ENCODE measurements at regions not wholly inside any gene's neighbourhood (a gene's known extent, or its start where the extent isn't known, plus 50 kb on each side); places are given as distances from the start of the nearest gene placed in this dataset.
"Not testable (repeated sequence)": the region's sequence is repeated elsewhere in the genome, so short reads cannot be mapped to it uniquely, and the experiment has no call there.

GRCh38 chr1:195866091-195866780, 742.0 kb downstream of the KCNT2 start:
- no peaks in the 10 kb centered on the region for H3K4me1 ChIP-seq
- TF ChIP-seq EP300 (IDR thresholded peaks at IDR 0.05) = no peak
- no peak for TF ChIP-seq POLR2A (IDR thresholded peaks at IDR 0.05)
- no peak for TF ChIP-seq CTCF (IDR thresholded peaks at IDR 0.05)
- TF ChIP-seq POLR2AphosphoS5 (IDR thresholded peaks at IDR 0.05) = no peak
- no peak for DNase-seq (ENCODE audit: low spot score in 2 of 2)
- H3K27ac ChIP-seq = no peak overlapping the region
- no peaks in the 10 kb centered on the region for H3K9me3 ChIP-seq
- WGBS = 66% methylated on average over 6 of the region's 6 CpGs
- H3K4me3 ChIP-seq = no peak overlapping the region
- H3K36me3 ChIP-seq = no peaks in the 10 kb centered on the region
- no peaks in the 10 kb centered on the region for H3K27me3 ChIP-seq

- Histone ChIP-seq H3K36me3 (no peaks in the 10 kb centered on the region), H3K27ac (no peak overlapping the region), H3K27me3 (no peaks in the 10 kb centered on the region), H3K4me1 (no peaks in the 10 kb centered on the region), H3K9me3 (no peaks in the 10 kb centered on the region), H3K4me3 (no peak overlapping the region)
- DNase-seq (ENCODE audit: low spot score in 2 of 2) = no peak
- TF ChIP-seq EP300 (IDR thresholded peaks at IDR 0.05) = no peak
- 74% methylated on average over 2 of the region's 2 CpGs for whole genome bisulfite sequencing
Observed at GRCh38 chr1:195851804-195852203, 756.4 kb downstream of the KCNT2 start.

DNA sequence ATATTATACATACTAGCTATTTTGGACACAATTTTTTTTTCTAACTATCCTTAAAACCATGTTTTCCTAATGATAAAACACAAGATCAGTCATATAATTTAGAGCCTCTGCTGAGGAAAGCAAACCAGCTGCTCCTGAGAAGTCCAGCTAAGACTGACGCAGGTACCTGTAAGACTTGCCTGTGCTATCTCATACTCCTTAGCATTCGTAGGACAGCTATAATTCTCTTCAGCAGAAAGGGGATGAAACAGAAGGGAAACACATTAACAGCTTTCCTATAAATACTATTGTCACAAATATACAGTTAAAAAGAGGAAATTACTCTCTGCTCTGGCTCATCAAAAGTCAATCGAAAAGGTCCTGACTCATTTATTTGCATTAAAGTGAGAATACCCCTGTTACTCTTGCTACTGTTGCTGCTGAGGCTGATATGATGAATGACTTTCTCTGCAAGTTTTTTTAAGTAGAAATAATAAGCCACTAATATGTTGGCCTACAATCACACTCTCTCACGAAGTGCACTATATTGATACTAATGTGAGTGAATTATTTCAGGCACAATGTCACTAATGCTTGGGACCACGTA, 757.1 kb downstream of the KCNT2 start:
- Histone ChIP-seq H3K4me3 (no peak overlapping the region), H3K27me3 (no peaks in the 10 kb centered on the region), H3K9me3 (no peaks in the 10 kb centered on the region), H3K36me3 (no peaks in the 10 kb centered on the region), H3K27ac (no peak overlapping the region), H3K4me1 (no peaks in the 10 kb centered on the region)
- 65% methylated on average over 5 of the region's 5 CpGs for WGBS
- DNase-seq (ENCODE audit: low spot score in 2 of 2) = no peak
- TF ChIP-seq POLR2A (IDR thresholded peaks at IDR 0.05) = no peak
- TF ChIP-seq EP300 (IDR thresholded peaks at IDR 0.05) = no peak
- TF ChIP-seq POLR2AphosphoS5 (IDR thresholded peaks at IDR 0.05) = no peak
- no peak for TF ChIP-seq CTCF (IDR thresholded peaks at IDR 0.05)

DNA sequence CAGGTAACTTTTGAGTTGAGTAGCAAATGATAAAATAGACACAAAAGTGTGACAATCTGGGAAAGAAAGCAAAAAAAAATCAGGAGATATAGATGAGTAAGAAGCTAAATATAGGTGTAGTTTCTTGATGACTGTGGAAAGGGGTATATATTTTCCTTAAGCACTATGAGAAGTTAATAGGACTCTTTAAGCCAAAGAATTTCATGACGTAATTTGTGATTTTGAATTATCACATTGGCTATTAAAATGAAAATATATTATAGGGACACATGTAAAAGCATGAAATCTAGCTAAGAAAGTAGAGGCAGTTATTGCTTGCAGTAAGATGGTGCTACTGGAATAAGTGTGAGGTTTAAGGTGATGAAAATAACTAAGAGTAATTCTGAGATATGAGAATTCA, 759.1 kb downstream of the KCNT2 start:
- no peak for TF ChIP-seq POLR2A (IDR thresholded peaks at IDR 0.05)
- no peak for TF ChIP-seq EP300 (IDR thresholded peaks at IDR 0.05)
- no peak for TF ChIP-seq POLR2AphosphoS5 (IDR thresholded peaks at IDR 0.05)
- TF ChIP-seq CTCF (IDR thresholded peaks at IDR 0.05) = no peak
- Histone ChIP-seq H3K4me1 (no peaks in the 10 kb centered on the region), H3K4me3 (no peak overlapping the region), H3K9me3 (no peaks in the 10 kb centered on the region), H3K36me3 (no peaks in the 10 kb centered on the region), H3K27me3 (no peaks in the 10 kb centered on the region), H3K27ac (no peak overlapping the region)
- WGBS = 0% methylated on average over 1 of the region's 1 CpG
- DNase-seq (ENCODE audit: low spot score in 2 of 2) = no peak

- not testable (repeated sequence) for H3K27ac ChIP-seq; H3K4me1 ChIP-seq; H3K4me3 ChIP-seq; DNase-seq (ENCODE audit: low spot score in 2 of 2); H3K9me3 ChIP-seq; H3K36me3 ChIP-seq; H3K27me3 ChIP-seq
- 69% methylated on average over 19 of the region's 19 CpGs for WGBS
Observed at GRCh38 chr1:195847957-195848875, 760.0 kb downstream of the KCNT2 start.

DNA sequence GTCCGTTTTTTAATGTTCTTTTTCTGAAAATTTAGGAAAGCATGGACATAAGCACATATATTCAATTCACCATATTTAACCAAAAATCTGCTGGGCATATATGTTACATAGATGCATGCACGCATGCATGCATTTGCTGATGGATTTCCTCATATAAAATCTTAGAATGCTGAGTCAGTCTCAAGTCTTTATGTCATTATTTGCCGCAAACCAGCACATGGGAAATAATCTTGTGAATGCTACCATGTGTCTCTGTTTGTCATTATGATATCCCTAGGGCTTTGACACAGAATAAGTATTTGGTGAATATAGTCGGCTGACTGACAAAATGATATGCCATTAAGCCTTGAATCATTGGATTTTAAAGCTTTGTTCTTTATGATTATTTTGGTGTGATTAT, 776.5 kb downstream of the KCNT2 start:
- H3K27me3 ChIP-seq = no peaks in the 10 kb centered on the region
- H3K4me1 ChIP-seq = no peaks in the 10 kb centered on the region
- DNase-seq (ENCODE audit: low spot score in 2 of 2) = no peak
- 65% methylated on average over 4 of the region's 4 CpGs for WGBS
- no peak overlapping the region for H3K4me3 ChIP-seq
- TF ChIP-seq CTCF (IDR thresholded peaks at IDR 0.05) (no peak), POLR2AphosphoS5 (IDR thresholded peaks at IDR 0.05) (no peak), EP300 (IDR thresholded peaks at IDR 0.05) (no peak), POLR2A (IDR thresholded peaks at IDR 0.05) (no peak)
- no peaks in the 10 kb centered on the region for H3K9me3 ChIP-seq
- H3K27ac ChIP-seq = no peak overlapping the region
- H3K36me3 ChIP-seq = no peaks in the 10 kb centered on the region
